Kidney (tissue), 13 donors: ENCODE measurements at regions not wholly inside any gene's neighbourhood (a gene's known extent, or its start where the extent isn't known, plus 50 kb on each side); places are given as distances from the start of the nearest gene placed in this dataset.

Source experiments
- DNase-seq, 5 donors: peaks; one replicate each; pipeline ENCODE4 v3.0.0-alpha.2; 2013 to 2020
- FAIRE-seq: peaks from 2 replicates; lab custom pipeline; 2012; peaks lifted over from hg19 to GRCh38; lab: Jason Lieb, UNC
- H3K27ac ChIP-seq, 2 donors: one replicate each; pipeline ENCODE4 v1.7.0; 2013; ENCODE audit warnings: low read depth in 2 of 2, low read length in 2 of 2, inconsistent platforms in 1 of 2
- H3K27me3 ChIP-seq: one replicate; pipeline ENCODE4 v1.7.1; 2013; ENCODE audit warnings: low read length, inconsistent platforms; ENCODE audit not compliant: control insufficient read depth, insufficient read depth
- H3K36me3 ChIP-seq, 3 donors: one replicate each; pipeline versions ENCODE4 v1.7.0 to v1.7.1; 2013; ENCODE audit warnings: low read length in 3 of 3, control low read depth in 1 of 3, inconsistent platforms in 1 of 3; ENCODE audit not compliant: insufficient read depth in 3 of 3, control insufficient read depth in 2 of 3
- H3K4me1 ChIP-seq, 3 donors: one replicate each; pipeline versions ENCODE4 v1.7.0 to v1.7.1; 2013; ENCODE audit warnings: low read length in 3 of 3, inconsistent platforms in 1 of 3, low read depth in 1 of 3; ENCODE audit not compliant: control insufficient read depth in 2 of 3, insufficient read depth in 2 of 3
- H3K4me3 ChIP-seq, 3 donors: one replicate each; pipeline versions ENCODE4 v1.7.0 to v1.8.1; 2013; ENCODE audit warnings: low read length in 3 of 3, control low read depth in 1 of 3, inconsistent platforms in 1 of 3
- H3K9ac ChIP-seq, 3 donors: one replicate each; pipeline versions ENCODE4 v1.7.0 to v1.7.1; 2013; ENCODE audit warnings: low read length in 3 of 3, control low read depth in 1 of 3, inconsistent platforms in 1 of 3
- H3K9me3 ChIP-seq, 3 donors: one replicate each; pipeline versions ENCODE4 v1.7.0 to v1.7.1; 2013; ENCODE audit warnings: low read length in 3 of 3, control low read depth in 1 of 3, inconsistent platforms in 1 of 3; ENCODE audit not compliant: control insufficient read depth in 2 of 3, insufficient read depth in 1 of 3
- CTCF ChIP-seq: IDR thresholded peaks from 3 replicates; pipeline ENCODE4 v1.5.1; 2012; ENCODE audit warnings: mild to moderate bottlenecking, moderate library complexity, borderline replicate concordance; ENCODE audit not compliant: insufficient read depth; ENCODE audit errors: extremely low read depth
- intact Hi-C: fragments of 100-400 bp; cut with DNase I; formaldehyde crosslinking; loops from one replicate; pipeline ENCODE4 v1.11.1; 2022
- donor health status: control.
- donor health status: control.
- donor health status: control.
- donor health status: control.
- donor health status: control.
- donor health status: DM: yes; HTN: yes; CAD: no.
- donor health status: Normal renal cell carcinoma (clear cell type).

DNA sequence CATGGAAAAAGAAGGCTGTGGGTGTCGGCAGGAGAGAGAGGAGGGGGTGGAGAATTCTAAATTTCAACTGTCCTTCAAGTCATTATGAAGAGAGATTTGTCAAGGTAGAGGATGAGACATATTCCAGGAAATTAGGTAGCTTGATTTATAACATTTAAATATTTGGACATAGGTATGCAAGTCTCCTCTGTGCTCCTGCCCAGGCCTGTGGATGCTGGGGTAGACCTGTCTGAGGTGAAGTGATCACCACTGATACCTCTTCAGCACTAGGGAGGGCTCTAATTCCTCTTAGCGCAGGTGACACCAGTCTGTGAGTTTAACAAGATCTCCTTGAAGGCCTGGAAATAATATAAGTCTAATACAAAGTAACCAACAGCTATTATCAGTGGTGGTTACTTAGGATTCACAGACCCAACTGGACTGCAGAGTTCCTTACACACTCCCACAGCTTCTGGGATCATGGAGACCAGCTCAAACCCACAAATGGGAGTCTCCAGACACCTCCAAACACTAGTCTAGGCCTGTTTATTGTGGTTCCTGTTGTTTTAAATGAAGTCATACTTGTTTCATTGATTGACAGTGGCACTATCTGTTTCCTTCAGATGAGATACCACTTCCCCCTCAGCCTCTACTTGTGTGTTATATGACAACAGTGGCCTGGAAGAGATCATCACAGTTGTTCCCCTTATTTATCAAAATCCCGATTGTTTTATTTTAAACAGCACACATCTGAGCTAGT, 104.1 kb upstream of the ITPRID2 start:
- no peak overlapping the region for H3K4me3 ChIP-seq
- DNase-seq (no peak), FAIRE-seq (no peak)
- intact Hi-C loops: no loop called here
- no peak overlapping the region for H3K27ac ChIP-seq
- no peak overlapping the region for H3K9ac ChIP-seq
- H3K9me3 ChIP-seq: no peaks in the 10 kb centered on the region
- H3K27me3 ChIP-seq: no peaks in the 10 kb centered on the region
- H3K36me3 ChIP-seq: no peaks in the 10 kb centered on the region
- peaks cover 0 to 16% (median 4%) of the 10 kb centered on the region in 3 donors for H3K4me1 ChIP-seq
- no peak for TF ChIP-seq CTCF

GRCh38 chr2:181788897-181789555, 102.5 kb upstream of the ITPRID2 start:
- H3K36me3 ChIP-seq: no peaks in the 10 kb centered on the region
- no peak for FAIRE-seq
- peaks cover 0 to 16% (median 4%) of the 10 kb centered on the region in 3 donors for H3K4me1 ChIP-seq
- DNase-seq: no peak
- H3K9me3 ChIP-seq: no peaks in the 10 kb centered on the region
- no peaks in the 10 kb centered on the region for H3K27me3 ChIP-seq
- no peak overlapping the region for H3K9ac ChIP-seq
- H3K4me3 ChIP-seq: no peak overlapping the region
- no peak overlapping the region for H3K27ac ChIP-seq
- no peak for TF ChIP-seq CTCF
- intact Hi-C loops: no loop called here

GRCh38 chr2:181789827-181790448, 101.6 kb upstream of the ITPRID2 start:
- H3K9ac ChIP-seq: no peak overlapping the region
- H3K4me3 ChIP-seq: no peak overlapping the region
- no peak for FAIRE-seq
- H3K4me1 ChIP-seq: peaks cover 0 to 16% (median 4%) of the 10 kb centered on the region in 3 donors
- intact Hi-C loops: no loop called here
- no peak for DNase-seq
- no peaks in the 10 kb centered on the region for H3K27me3 ChIP-seq
- no peaks in the 10 kb centered on the region for H3K36me3 ChIP-seq
- H3K9me3 ChIP-seq: no peaks in the 10 kb centered on the region
- TF ChIP-seq CTCF: no peak
- H3K27ac ChIP-seq: no peak overlapping the region
